GM12878 (cell line): ENCODE measurements at regions not wholly inside any gene's neighbourhood (a gene's known extent, or its start where the extent isn't known, plus 50 kb on each side); places are given as distances from the start of the nearest gene placed in this dataset.

Source experiments
- ATAC-seq: fragments of 200-7000 bp; cut with Tn5 transposase; 3 replicates; pipeline ENCODE4 v1.9.1; 2020; ENCODE audit warnings: mild to moderate bottlenecking, moderate library complexity
- BruUV-seq: library from RNA; stranded (reverse); fragments of 400-500 nt; replicated peaks from 2 replicates; lab custom pipeline; 2021; lab: Mats Ljungman, UMichigan
- CTCF ChIA-PET: fragments of 300-600 bp; sonication (Branson Sonifier 250); formaldehyde crosslinking; extraction: SDS; loops from one replicate; lab custom pipeline; 2021; ENCODE audit warnings: inconsistent platforms; lab: Yijun Ruan, JAX
- POLR2A ChIA-PET: fragments of 350-600 bp; formaldehyde crosslinking; extraction: SDS; loops from one replicate; lab custom pipeline; 2021; ENCODE audit warnings: inconsistent platforms; lab: Charles Lee
- RAD21 ChIA-PET: fragments of 300-600 bp; sonication (Branson Sonifier 250); formaldehyde crosslinking; loops from one replicate; lab custom pipeline; 2023; ENCODE audit warnings: antibody characterized with exemption; ENCODE audit not compliant: unreplicated experiment; lab: Charles Lee
- SMC1A ChIA-PET: fragments of 300-600 bp; sonication (Branson Sonifier 250); formaldehyde crosslinking; loops from one replicate; lab custom pipeline; 2023; ENCODE audit not compliant: unreplicated experiment, uncharacterized antibody; lab: Charles Lee
- DNase-seq: peaks from one replicate; pipeline ENCODE4 v3.0.0-alpha.2; 2011; ENCODE audit warnings: low read depth, low spot score
- FAIRE-seq: peaks from 3 replicates; lab custom pipeline; 2011; peaks lifted over from hg19 to GRCh38; lab: Jason Lieb, UNC
- H2AFZ ChIP-seq: 2 replicates; pipeline ENCODE4 v1.6.0; 2011; ENCODE audit warnings: low read depth, low read length, control low read depth; ENCODE audit not compliant: control insufficient read depth
- H3K27ac ChIP-seq: 2 replicates; pipeline ENCODE4 v1.5.1; 2011; ENCODE audit warnings: control low read depth; ENCODE audit not compliant: control insufficient read depth, insufficient read depth
- H3K27me3 ChIP-seq, 2 experiments: replicated peaks in 1 of 2; 2 replicates each; pipeline versions ENCODE4 v1.6.0 to v1.6.1; 2011; ENCODE audit warnings: low read length in 1 of 2; ENCODE audit not compliant: control insufficient read depth in 2 of 2, insufficient read depth in 2 of 2
- H3K36me3 ChIP-seq, 2 experiments: 2 replicates each; pipeline ENCODE4 v1.5.1; 2011; ENCODE audit warnings: low read length in 1 of 2; ENCODE audit not compliant: control insufficient read depth in 2 of 2, insufficient read depth in 2 of 2
- H3K4me1 ChIP-seq: 2 replicates; pipeline ENCODE4 v1.6.1; 2011; ENCODE audit warnings: mild to moderate bottlenecking, low read length, moderate library complexity, mixed read lengths; ENCODE audit not compliant: control insufficient read depth, insufficient read depth
- H3K4me2 ChIP-seq: 2 replicates; pipeline ENCODE4 v1.6.0; 2011; ENCODE audit warnings: control low read depth; ENCODE audit not compliant: control insufficient read depth, insufficient read depth
- H3K4me3 ChIP-seq: fragments of 200-600 bp; sonication (generic); 2 replicates; pipeline ENCODE4 v1.5.1; 2016
- H3K79me2 ChIP-seq: 2 replicates; pipeline ENCODE4 v1.6.0; 2011; ENCODE audit warnings: low read length; ENCODE audit not compliant: control insufficient read depth, insufficient read depth
- H3K9ac ChIP-seq: 2 replicates; pipeline ENCODE4 v1.8.0; 2011; ENCODE audit warnings: low read length, control low read depth, mixed read lengths; ENCODE audit not compliant: control insufficient read depth, insufficient read depth
- H3K9me3 ChIP-seq: replicated peaks from 3 replicates; pipeline ENCODE4 v1.5.1; 2011; ENCODE audit warnings: mild to moderate bottlenecking, low read length; ENCODE audit not compliant: control insufficient read depth, insufficient read depth
- H4K20me1 ChIP-seq: 2 replicates; pipeline ENCODE4 v1.6.0; 2011; ENCODE audit not compliant: control insufficient read depth, insufficient read depth
- EED ChIP-seq: sonication (generic); IDR thresholded peaks from 2 replicates; pipeline ENCODE4 v1.6.1; 2016; ENCODE audit warnings: antibody characterized with exemption, low read depth
- ESRRA ChIP-seq: IDR thresholded peaks from 2 replicates; pipeline ENCODE4 v1.6.1; 2012; ENCODE audit warnings: mild to moderate bottlenecking, low read length, improper control_type of control experiment
- EZH2 ChIP-seq: IDR thresholded peaks from 2 replicates; pipeline ENCODE4 v1.6.1; 2012; ENCODE audit warnings: low read depth, mild to moderate bottlenecking, control low read depth, inconsistent platforms, low read length, borderline replicate concordance; ENCODE audit not compliant: control insufficient read depth
- GATAD2B ChIP-seq: fragments of 450-650 bp; conservative IDR thresholded peaks from 2 replicates; pipeline ENCODE4 v1.6.1; 2017; ENCODE audit warnings: low read depth, mild to moderate bottlenecking, moderate library complexity
- NFIC ChIP-seq: IDR thresholded peaks from 2 replicates; pipeline ENCODE4 v1.6.1; 2012; ENCODE audit warnings: low read depth, mild to moderate bottlenecking, inconsistent platforms, low read length, moderate library complexity
- PAX8 ChIP-seq: fragments of 450-650 bp; IDR thresholded peaks from 2 replicates; pipeline ENCODE4 v1.6.1; 2017; ENCODE audit warnings: mild to moderate bottlenecking, moderate library complexity
- RAD21 ChIP-seq: IDR thresholded peaks from 2 replicates; pipeline ENCODE4 v1.6.1; 2011; ENCODE audit warnings: mild to moderate bottlenecking, low read depth, low read length, moderate library complexity; ENCODE audit not compliant: insufficient read depth
- RB1 ChIP-seq: fragments of 450-650 bp; formaldehyde crosslinking; IDR thresholded peaks from 2 replicates; pipeline ENCODE4 v1.6.1; 2017; ENCODE audit warnings: mild to moderate bottlenecking, borderline replicate concordance
- SIN3A ChIP-seq: IDR thresholded peaks from 2 replicates; pipeline ENCODE4 v1.6.1; 2012; ENCODE audit warnings: low read depth, low read length, improper control_type of control experiment
- TCF7 ChIP-seq: IDR thresholded peaks from 2 replicates; pipeline ENCODE4 v1.6.1; 2014; ENCODE audit warnings: antibody characterized with exemption, borderline replicate concordance
- ZNF274 ChIP-seq: IDR thresholded peaks from one replicate; pipeline ENCODE4 v1.8.0; 2011; ENCODE audit not compliant: insufficient read length, insufficient read depth
- ZNF384 ChIP-seq: IDR thresholded peaks from 2 replicates; pipeline ENCODE4 v1.6.1; 2012; ENCODE audit warnings: low read depth, mild to moderate bottlenecking, low read length, improper control_type of control experiment, borderline replicate concordance
- WGBS: methylation state at CpG from one replicate; pipeline ENCODE4 v1.1.6; 2016; ENCODE audit warnings: low lambda C conversion rate; ENCODE audit not compliant: insufficient replicate concordance, insufficient coverage; ENCODE audit errors: missing lambda C conversion rate; 5-methylcytosine and 5-hydroxymethylcytosine counted together
- in situ Hi-C: fragments of 300-500 bp; cut with MboI; formaldehyde crosslinking; loops from 9 replicates; pipeline ENCODE4 v1.14.3; 2018; ENCODE audit warnings: mixed read lengths
- intact Hi-C: fragments of 100-400 bp; cut with micrococcal nuclease; formaldehyde crosslinking; loops from one replicate; pipeline ENCODE4 v1.14.2; 2022; ENCODE audit not compliant: unreplicated experiment
- TF ChIP-seq, protein P1 (sequence below): fragments of 450-650 bp; IDR thresholded peaks from 2 replicates; pipeline ENCODE4 v1.6.1; 2017; ENCODE audit warnings: low read depth, mild to moderate bottlenecking, moderate library complexity
- TF ChIP-seq, protein P2 (sequence below): IDR thresholded peaks from 2 replicates; pipeline ENCODE4 v1.6.1; 2012; ENCODE audit warnings: low read depth, low read length, improper control_type of control experiment
- TF ChIP-seq, protein P3 (sequence below), 3 experiments: IDR thresholded peaks in 2 of 3; conservative IDR thresholded peaks in 1 of 3; 2 replicates each; pipeline ENCODE4 v1.5.1; 2011; ENCODE audit warnings: low read depth in 3 of 3, low read length in 3 of 3, mild to moderate bottlenecking in 3 of 3, control low read depth in 2 of 3, moderate library complexity in 2 of 3, inconsistent platforms in 1 of 3, mixed read lengths in 1 of 3; ENCODE audit not compliant: control insufficient read depth in 2 of 3, insufficient read depth in 1 of 3; ENCODE audit errors: extremely low read depth in 1 of 3

DNA sequence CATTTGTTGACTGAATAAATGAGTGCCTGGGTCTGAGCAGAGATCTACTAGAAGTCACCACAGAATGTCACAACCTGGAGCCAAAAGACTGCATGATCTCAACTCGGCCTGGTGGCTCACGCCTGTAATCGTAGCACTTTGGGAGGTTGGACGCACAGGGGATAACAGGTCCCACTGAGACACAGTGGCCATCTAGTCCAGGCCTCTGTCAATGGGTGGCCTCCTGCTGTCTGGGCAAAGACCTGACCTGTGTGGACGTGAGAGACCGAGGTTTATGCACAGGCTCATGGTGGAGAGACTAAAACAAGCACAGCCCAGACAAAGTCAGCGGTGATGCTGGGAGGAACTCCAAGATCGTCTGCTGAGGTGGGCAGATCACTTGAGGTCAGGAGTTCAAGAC is 103.0 kb upstream of the BACE2 start:
- Histone ChIP-seq H3K4me3 (no peak overlapping the region), H3K9ac (no peak overlapping the region), H3K4me2 (no peak overlapping the region), H2AFZ (no peak overlapping the region), H3K27ac (no peak overlapping the region), H3K4me1 (no peaks in the 10 kb centered on the region), H3K27me3 (no peaks in the 10 kb centered on the region), H3K36me3 (no peaks in the 10 kb centered on the region), H4K20me1 (no peaks in the 10 kb centered on the region), H3K9me3 (no peaks in the 10 kb centered on the region; the same call in 2 of the 3 replicates), H3K79me2 (no peaks in the 10 kb centered on the region)
- ChIA-PET POLR2A (no interaction called here), SMC1A (no interaction called here), RAD21 (no interaction called here), CTCF (no interaction called here)
- DNase-seq (no peak), ATAC-seq (no peak), FAIRE-seq (no peak)
- no TSS peak for BruUV-seq
- intact Hi-C loops: loop anchor here (5.0 kb wide), 1 partner anchor 1548 kb away; no protein-coding TSS in a partner anchor
- WGBS: 7% methylated on average over 8 of the region's 8 CpGs
- TF ChIP-seq GATAD2B: no peak
- no peak for TF ChIP-seq ESRRA
- in situ Hi-C loops: no loop called here

DNA sequence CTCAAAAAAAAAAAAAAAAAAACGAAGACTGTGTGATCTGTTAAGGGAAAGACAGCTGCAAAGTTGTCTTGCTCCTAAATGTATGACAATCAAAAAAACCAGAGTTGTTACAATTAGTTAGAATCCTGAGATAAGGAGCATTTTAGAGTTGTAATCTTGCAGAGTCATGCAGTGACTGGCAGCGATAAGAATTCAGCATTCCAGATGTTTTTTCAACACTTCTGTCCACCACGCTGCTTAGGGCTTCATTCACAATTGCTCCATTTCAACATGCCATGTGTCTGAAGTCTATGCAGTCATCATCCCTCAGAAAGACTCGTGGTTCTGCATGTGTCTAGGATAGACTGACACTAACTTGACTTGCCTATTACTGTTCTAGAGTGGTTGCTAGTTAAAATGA is 102.4 kb upstream of the BACE2 start:
- RAD21 ChIA-PET: no interaction called here
- no peaks in the 10 kb centered on the region for H4K20me1 ChIP-seq
- no peaks in the 10 kb centered on the region; the same call in 2 of the 3 replicates for H3K9me3 ChIP-seq
- no peaks in the 10 kb centered on the region for H3K79me2 ChIP-seq
- in situ Hi-C loops (no loop called here), intact Hi-C loops (loop anchor here (5.0 kb wide), 1 partner anchor 1548 kb away; no protein-coding TSS in a partner anchor)
- WGBS: 8% methylated on average over 4 of the region's 4 CpGs
- H3K36me3 ChIP-seq: no peaks in the 10 kb centered on the region
- no peak overlapping the region for H3K9ac ChIP-seq
- H3K4me3 ChIP-seq: no peak overlapping the region
- no peak overlapping the region for H3K27ac ChIP-seq
- DNase-seq (no peak), FAIRE-seq (no peak), ATAC-seq (no peak)
- no peaks in the 10 kb centered on the region for H3K27me3 ChIP-seq
- SMC1A ChIA-PET: no interaction called here
- POLR2A ChIA-PET: no interaction called here
- no peak overlapping the region for H2AFZ ChIP-seq
- CTCF ChIA-PET: no interaction called here
- H3K4me1 ChIP-seq: no peaks in the 10 kb centered on the region
- H3K4me2 ChIP-seq: no peak overlapping the region
- no TSS peak for BruUV-seq
- TF ChIP-seq ZNF274 (no peak), PAX8 (no peak), TCF7 (no peak), EZH2 (no peak), SIN3A (no peak), RAD21 (no peak), ZNF384 (no peak), EED (no peak), NFIC (no peak), RB1 (no peak)
- TF ChIP-seq, protein P1, sequence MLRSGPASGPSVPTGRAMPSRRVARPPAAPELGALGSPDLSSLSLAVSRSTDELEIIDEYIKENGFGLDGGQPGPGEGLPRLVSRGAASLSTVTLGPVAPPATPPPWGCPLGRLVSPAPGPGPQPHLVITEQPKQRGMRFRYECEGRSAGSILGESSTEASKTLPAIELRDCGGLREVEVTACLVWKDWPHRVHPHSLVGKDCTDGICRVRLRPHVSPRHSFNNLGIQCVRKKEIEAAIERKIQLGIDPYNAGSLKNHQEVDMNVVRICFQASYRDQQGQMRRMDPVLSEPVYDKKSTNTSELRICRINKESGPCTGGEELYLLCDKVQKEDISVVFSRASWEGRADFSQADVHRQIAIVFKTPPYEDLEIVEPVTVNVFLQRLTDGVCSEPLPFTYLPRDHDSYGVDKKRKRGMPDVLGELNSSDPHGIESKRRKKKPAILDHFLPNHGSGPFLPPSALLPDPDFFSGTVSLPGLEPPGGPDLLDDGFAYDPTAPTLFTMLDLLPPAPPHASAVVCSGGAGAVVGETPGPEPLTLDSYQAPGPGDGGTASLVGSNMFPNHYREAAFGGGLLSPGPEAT: no peak
- TF ChIP-seq, protein P2, sequence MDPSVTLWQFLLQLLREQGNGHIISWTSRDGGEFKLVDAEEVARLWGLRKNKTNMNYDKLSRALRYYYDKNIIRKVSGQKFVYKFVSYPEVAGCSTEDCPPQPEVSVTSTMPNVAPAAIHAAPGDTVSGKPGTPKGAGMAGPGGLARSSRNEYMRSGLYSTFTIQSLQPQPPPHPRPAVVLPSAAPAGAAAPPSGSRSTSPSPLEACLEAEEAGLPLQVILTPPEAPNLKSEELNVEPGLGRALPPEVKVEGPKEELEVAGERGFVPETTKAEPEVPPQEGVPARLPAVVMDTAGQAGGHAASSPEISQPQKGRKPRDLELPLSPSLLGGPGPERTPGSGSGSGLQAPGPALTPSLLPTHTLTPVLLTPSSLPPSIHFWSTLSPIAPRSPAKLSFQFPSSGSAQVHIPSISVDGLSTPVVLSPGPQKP: no peak
- TF ChIP-seq, protein P3, sequence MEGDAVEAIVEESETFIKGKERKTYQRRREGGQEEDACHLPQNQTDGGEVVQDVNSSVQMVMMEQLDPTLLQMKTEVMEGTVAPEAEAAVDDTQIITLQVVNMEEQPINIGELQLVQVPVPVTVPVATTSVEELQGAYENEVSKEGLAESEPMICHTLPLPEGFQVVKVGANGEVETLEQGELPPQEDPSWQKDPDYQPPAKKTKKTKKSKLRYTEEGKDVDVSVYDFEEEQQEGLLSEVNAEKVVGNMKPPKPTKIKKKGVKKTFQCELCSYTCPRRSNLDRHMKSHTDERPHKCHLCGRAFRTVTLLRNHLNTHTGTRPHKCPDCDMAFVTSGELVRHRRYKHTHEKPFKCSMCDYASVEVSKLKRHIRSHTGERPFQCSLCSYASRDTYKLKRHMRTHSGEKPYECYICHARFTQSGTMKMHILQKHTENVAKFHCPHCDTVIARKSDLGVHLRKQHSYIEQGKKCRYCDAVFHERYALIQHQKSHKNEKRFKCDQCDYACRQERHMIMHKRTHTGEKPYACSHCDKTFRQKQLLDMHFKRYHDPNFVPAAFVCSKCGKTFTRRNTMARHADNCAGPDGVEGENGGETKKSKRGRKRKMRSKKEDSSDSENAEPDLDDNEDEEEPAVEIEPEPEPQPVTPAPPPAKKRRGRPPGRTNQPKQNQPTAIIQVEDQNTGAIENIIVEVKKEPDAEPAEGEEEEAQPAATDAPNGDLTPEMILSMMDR (IDR thresholded peaks at IDR 0.05 in 2 of 3, conservative IDR thresholded peaks at IDR 0.05 in 1 of 3; ENCODE audit: control insufficient read depth in 2 of 3, extremely low read depth in 1 of 3, insufficient read depth in 1 of 3, low read depth in 3 of 3, low read length in 3 of 3): no peak
